Fibroblast of skin of right biceps (primary cell): ENCODE measurements at regions not wholly inside any gene's neighbourhood (a gene's known extent, or its start where the extent isn't known, plus 50 kb on each side); places are given as distances from the start of the nearest gene placed in this dataset.
A peak's percentile ranks its signal among the peaks of the same experiment; 100 is the strongest.

Experiments used
- DNase-seq: peaks from one replicate; pipeline ENCODE4 v3.0.0-alpha.2; 2013

GRCh38 chr15:23514484-23514883, 51.0 kb upstream of the MKRN3 start:
- DNase-seq, result no peak

GRCh38 chr15:23506762-23507161, 58.7 kb upstream of the MKRN3 start:
- no peak for DNase-seq

- no peak for DNase-seq
Measured at GRCh38 chr15:23503980-23504379, 56.9 kb upstream of the GOLGA6L2 start.

DNA sequence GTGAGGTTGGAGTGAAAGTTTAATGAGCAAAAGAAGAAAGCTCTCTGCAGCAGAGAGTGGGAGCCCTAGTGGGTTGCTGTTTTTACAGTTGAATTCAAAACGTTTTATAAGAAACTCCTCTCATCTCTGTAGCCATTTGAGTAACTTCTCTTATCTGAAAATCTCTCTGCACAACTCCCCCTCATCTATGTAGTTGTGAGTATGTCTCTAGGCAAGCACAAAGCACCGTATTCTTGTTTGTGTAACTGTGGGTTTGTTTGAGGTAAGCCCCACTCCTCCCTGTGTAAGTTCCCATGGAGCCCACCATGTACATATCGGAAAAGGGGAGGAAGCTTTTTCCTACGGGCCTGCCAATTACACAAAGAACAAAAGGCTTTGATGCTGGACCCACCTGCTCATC, 56.5 kb upstream of the GOLGA6L2 start:
- DNase-seq, result no peak

GRCh38 chr15:23497710-23498111, 50.7 kb upstream of the GOLGA6L2 start:
- DNase-seq, result peak; percentile 3
